Tibial nerve (tissue), 3 donors: ENCODE measurements at regions not wholly inside any gene's neighbourhood (a gene's known extent, or its start where the extent isn't known, plus 50 kb on each side); places are given as distances from the start of the nearest gene placed in this dataset.

Experiments used
- POLR2A ChIP-seq, 2 donors: fragments of 450-650 bp; IDR thresholded peaks; one replicate each; pipeline ENCODE4 v1.6.1; 2017; ENCODE audit warnings: antibody characterized with exemption in 2 of 2, mild to moderate bottlenecking in 2 of 2, moderate library complexity in 2 of 2
- TF ChIP-seq, protein P1 (sequence below), 5 experiments: fragments of 200-600 bp in 3 of 5; fragments of 450-650 bp in 2 of 5; sonication (generic) in 3 of 5; IDR thresholded peaks; one replicate each; pipeline ENCODE4 v1.5.1; 2016 to 2019; ENCODE audit warnings: antibody characterized with exemption in 5 of 5, mild to moderate bottlenecking in 3 of 5, moderate library complexity in 2 of 5

DNA sequence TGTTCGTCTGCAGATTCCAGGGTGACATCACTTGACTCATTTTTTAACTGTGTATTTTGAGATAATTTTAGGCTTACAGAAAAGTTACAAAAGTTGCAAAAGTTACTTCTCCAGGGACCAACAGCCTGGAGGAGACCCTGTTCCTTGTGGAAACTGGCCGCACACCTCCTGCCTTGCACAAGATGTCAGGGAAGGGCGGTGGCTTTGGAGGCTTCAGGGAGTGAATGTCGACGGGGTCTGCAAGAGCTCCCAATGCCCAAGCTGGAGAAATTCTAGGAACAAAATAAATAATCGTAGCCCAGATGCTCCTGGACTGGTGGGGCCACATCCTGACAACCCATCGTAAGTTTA is 62.2 kb upstream of the FAM20C start:
- TF ChIP-seq POLR2A (IDR thresholded peaks at IDR 0.05) = no peak
- TF ChIP-seq, protein P1, sequence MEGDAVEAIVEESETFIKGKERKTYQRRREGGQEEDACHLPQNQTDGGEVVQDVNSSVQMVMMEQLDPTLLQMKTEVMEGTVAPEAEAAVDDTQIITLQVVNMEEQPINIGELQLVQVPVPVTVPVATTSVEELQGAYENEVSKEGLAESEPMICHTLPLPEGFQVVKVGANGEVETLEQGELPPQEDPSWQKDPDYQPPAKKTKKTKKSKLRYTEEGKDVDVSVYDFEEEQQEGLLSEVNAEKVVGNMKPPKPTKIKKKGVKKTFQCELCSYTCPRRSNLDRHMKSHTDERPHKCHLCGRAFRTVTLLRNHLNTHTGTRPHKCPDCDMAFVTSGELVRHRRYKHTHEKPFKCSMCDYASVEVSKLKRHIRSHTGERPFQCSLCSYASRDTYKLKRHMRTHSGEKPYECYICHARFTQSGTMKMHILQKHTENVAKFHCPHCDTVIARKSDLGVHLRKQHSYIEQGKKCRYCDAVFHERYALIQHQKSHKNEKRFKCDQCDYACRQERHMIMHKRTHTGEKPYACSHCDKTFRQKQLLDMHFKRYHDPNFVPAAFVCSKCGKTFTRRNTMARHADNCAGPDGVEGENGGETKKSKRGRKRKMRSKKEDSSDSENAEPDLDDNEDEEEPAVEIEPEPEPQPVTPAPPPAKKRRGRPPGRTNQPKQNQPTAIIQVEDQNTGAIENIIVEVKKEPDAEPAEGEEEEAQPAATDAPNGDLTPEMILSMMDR (IDR thresholded peaks at IDR 0.05) = no peak
